ENCODE measurements at regions not wholly inside any gene's neighbourhood (a gene's known extent, or its start where the extent isn't known, plus 50 kb on each side); places are given as distances from the start of the nearest gene placed in this dataset.
"Not testable (repeated sequence)": the region's sequence is repeated elsewhere in the genome, so short reads cannot be mapped to it uniquely, and the experiment has no call there.

DNA sequence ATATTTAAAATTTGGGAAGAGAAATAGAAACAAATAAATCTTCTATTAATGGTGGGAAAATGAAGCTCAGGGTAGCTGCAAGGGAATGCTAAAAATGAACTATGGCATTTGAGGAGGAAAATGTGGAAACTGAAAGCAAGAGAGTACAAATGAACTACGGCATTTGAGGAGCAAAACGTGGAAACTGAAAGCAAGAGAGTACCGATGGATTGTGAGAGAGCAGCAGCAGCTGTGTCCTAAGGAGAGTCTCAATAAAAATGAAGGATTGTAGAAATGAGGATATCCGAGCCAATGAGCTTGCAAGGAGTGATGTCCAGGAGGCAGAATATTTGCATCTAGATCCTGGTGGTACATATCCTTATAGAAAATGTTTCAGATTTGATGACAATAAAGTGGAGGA is 547.1 kb upstream of the ZNF337 start:
- H3K4me1 Mint-ChIP-seq (ENCODE audit: low read depth), result no peaks in the 10 kb centered on the region
- ATAC-seq, result no peak
- no peaks in the 10 kb centered on the region for H3K27me3 Mint-ChIP-seq
- H3K4me3 Mint-ChIP-seq, result no peak overlapping the region
- TF ChIP-seq CTCF (IDR thresholded peaks at IDR 0.05), result no peak
- POLR2A ChIA-PET, result no interaction called here
- no peak overlapping the region for H3K27ac Mint-ChIP-seq
- CTCF ChIA-PET, result no interaction called here
- intact Hi-C loops (cut with micrococcal nuclease), result no loop called here
- peaks cover 8% of the 10 kb centered on the region for H3K9me3 Mint-ChIP-seq
- no peak for DNase-seq
- no peaks in the 10 kb centered on the region for H3K36me3 Mint-ChIP-seq (ENCODE audit: low read depth)

GRCh38 chr20:26220609-26221008 is 524.0 kb upstream of the ZNF337 start:
- H3K4me1 Mint-ChIP-seq (ENCODE audit: low read depth); H3K9me3 Mint-ChIP-seq; CTCF ChIA-PET; ATAC-seq; intact Hi-C loops (cut with micrococcal nuclease); POLR2A ChIA-PET; H3K36me3 Mint-ChIP-seq (ENCODE audit: low read depth); H3K4me3 Mint-ChIP-seq; H3K27ac Mint-ChIP-seq; DNase-seq; H3K27me3 Mint-ChIP-seq: not testable (repeated sequence)

DNA sequence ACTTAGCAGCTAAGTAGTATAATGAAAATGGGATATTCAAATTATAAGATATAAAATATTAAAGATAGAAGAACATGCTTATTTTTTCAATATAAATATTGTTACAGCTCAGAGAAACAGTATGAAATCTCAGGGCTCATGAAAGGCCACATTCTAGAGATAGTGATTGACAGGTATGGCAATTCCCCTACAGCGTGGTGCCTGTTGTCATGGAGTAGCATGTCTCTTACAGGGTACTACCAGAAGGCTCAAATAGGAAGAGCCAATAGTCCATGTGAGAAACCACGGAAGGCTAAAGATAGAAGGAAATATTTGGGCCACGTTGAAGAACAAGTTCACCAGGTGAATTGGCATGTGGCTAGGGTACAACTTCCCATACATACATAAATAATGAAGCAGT is 522.9 kb upstream of the ZNF337 start:
- H3K27ac Mint-ChIP-seq; H3K4me1 Mint-ChIP-seq (ENCODE audit: low read depth); ATAC-seq; intact Hi-C loops (cut with micrococcal nuclease); H3K36me3 Mint-ChIP-seq (ENCODE audit: low read depth); POLR2A ChIA-PET; DNase-seq; H3K9me3 Mint-ChIP-seq; CTCF ChIA-PET; H3K27me3 Mint-ChIP-seq; H3K4me3 Mint-ChIP-seq: not testable (repeated sequence)

- intact Hi-C loops (cut with micrococcal nuclease), result no loop called here
- no peaks in the 10 kb centered on the region for H3K36me3 Mint-ChIP-seq (ENCODE audit: low read depth)
- H3K4me3 Mint-ChIP-seq, result no peak overlapping the region
- TF ChIP-seq CTCF (IDR thresholded peaks at IDR 0.05), result no peak
- no peak overlapping the region for H3K27ac Mint-ChIP-seq
- no peak for ATAC-seq
- ChIA-PET POLR2A (no interaction called here), CTCF (no interaction called here)
- H3K27me3 Mint-ChIP-seq, result peaks cover 2% of the 10 kb centered on the region
- H3K9me3 Mint-ChIP-seq, result peaks cover 6% of the 10 kb centered on the region
- DNase-seq, result no peak
- H3K4me1 Mint-ChIP-seq (ENCODE audit: low read depth), result no peaks in the 10 kb centered on the region
Observed at GRCh38 chr20:26218301-26218700, 521.6 kb upstream of the ZNF337 start.

- DNase-seq (no peak), ATAC-seq (no peak)
- ChIA-PET CTCF (no interaction called here), POLR2A (no interaction called here)
- Mint-ChIP-seq H3K36me3 (ENCODE audit: low read depth) (no peaks in the 10 kb centered on the region), H3K4me3 (no peak overlapping the region), H3K27ac (no peak overlapping the region), H3K9me3 (peaks cover 2% of the 10 kb centered on the region), H3K27me3 (peaks cover 1% of the 10 kb centered on the region), H3K4me1 (ENCODE audit: low read depth) (no peaks in the 10 kb centered on the region)
- intact Hi-C loops (cut with micrococcal nuclease), result no loop called here
- TF ChIP-seq CTCF (IDR thresholded peaks at IDR 0.05), result no peak
Observed at GRCh38 chr20:26216025-26216424, 519.4 kb upstream of the ZNF337 start.

GRCh38 chr20:26214991-26215390 is 518.3 kb upstream of the ZNF337 start:
- POLR2A ChIA-PET, result no interaction called here
- no peak overlapping the region for H3K27ac Mint-ChIP-seq
- H3K4me1 Mint-ChIP-seq (ENCODE audit: low read depth), result peaks cover 1% of the 10 kb centered on the region
- ATAC-seq, result no peak
- intact Hi-C loops (cut with micrococcal nuclease), result no loop called here
- no peak for DNase-seq
- no peak overlapping the region for H3K4me3 Mint-ChIP-seq
- H3K9me3 Mint-ChIP-seq, result peaks cover 2% of the 10 kb centered on the region
- CTCF ChIA-PET, result no interaction called here
- no peak for TF ChIP-seq CTCF (IDR thresholded peaks at IDR 0.05)
- peaks cover 5% of the 10 kb centered on the region for H3K27me3 Mint-ChIP-seq
- H3K36me3 Mint-ChIP-seq (ENCODE audit: low read depth), result peaks cover under 1% of the 10 kb centered on the region

Data from activated CD8-positive, alpha-beta T cell treated with anti-CD3 and anti-CD28 coated beads for 36 hours (primary cell).